NCI-H187 (cell line): ENCODE measurements at regions not wholly inside any gene's neighbourhood (a gene's known extent, or its start where the extent isn't known, plus 50 kb on each side); places are given as distances from the start of the nearest gene placed in this dataset.
"Not testable (repeated sequence)": the region's sequence is repeated elsewhere in the genome, so short reads cannot be mapped to it uniquely, and the experiment has no call there.

ENCODE experiments used
- DNase-seq, 2 experiments: peaks; one replicate each; lab custom pipeline; 2025; lab: John Stamatoyannopoulos, UW

DNA sequence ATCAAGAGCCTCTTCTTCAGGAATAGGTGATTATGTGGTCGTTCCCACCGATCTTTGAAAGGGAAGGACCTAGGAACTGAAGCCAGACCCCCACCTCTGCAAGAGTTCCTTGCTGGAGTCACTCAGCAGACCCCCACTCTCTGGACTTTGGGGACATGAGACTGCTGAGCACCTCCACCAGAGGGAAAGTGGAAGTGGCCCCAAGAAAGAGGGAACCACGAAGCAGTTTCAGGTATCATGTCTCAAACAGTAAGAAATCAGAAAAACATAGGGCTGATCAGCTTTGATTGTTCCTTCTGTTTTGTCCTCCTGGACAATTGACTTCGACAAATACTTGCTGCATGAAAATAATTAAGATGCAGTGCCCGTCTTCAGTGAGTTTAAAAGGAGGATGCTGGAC is 84.2 kb upstream of the ADORA2B start:
- DNase-seq = not testable (repeated sequence)

DNA sequence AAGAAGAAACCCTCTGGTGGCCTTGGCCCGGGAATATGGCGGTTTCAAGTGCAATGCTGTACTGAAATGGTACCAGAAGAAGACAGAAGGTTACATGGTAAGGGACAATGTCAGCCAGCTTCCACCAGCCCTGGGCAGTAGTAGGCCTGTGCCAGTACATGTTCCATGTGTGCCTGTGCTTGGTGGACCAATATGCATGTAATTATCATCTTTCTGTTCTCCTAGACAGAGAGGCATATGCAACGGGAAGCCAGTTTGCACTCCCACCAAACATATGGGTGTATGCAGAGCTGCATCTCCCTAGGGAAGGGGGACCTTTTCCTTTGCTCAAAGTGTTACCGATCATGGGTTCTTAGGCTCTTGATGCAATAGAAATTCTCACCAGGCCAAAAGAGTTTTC is 80.9 kb upstream of the ADORA2B start:
- DNase-seq = not testable (repeated sequence)

DNA sequence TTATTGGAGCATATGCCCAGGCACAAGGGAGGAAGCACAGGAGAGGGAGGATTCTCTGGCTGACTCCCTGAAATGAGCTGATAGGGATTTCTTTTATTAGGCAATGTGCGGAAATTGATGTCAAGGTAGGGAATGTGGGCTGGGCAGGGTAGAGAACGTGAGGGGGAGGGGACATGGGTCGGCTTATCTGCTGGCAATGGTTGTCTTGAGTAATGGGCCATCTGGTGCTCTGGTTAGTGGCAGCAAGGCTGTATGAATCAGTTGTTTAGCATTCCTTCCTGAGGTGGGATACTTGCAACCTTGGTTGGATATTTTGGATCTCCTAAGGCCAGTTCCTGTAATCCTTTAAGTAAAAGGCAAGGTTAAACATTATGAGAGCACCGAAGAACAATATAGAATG is 80.5 kb upstream of the ADORA2B start:
- DNase-seq = not testable (repeated sequence)

DNA sequence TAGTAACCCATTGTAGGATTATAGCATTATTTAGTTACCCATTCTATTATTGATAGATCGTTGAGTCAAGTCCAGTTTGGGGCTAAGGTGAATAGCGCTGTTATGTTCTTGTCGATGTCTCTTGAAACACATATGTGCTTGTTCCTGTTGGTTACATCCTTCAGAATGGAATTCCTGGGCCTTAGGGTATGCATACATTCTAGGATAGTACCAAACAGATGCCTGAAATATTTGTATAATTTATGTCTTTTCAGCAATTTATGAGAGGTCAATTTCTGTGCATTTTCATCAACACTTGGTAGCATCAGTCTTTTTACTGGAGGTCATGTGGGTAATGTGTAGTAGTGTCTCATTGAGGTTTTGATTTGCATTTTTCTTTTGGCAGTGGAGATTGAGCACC is 78.9 kb upstream of the ADORA2B start:
- not testable (repeated sequence) for DNase-seq

DNA sequence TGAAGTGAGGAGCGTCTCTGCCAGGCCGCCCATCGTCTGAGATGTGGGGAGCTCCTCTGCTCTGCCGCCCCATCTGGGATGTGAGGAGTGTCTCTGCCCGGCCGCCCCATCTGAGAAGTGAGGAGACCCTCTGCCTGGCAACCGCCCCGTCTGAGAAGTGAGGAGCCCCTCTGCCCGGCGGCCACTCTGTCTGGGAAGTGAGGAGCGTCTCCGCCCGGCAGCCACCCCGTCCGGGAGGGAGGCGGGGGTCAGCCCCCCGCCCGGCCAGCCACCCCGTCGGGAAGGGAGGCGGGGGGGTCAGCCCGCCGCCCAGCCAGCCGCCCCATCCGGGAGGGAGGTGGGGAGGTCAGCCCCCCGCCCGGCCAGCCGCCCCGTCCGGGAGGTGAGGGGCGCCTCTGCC is 77.6 kb upstream of the ADORA2B start:
- not testable (repeated sequence) for DNase-seq

DNA sequence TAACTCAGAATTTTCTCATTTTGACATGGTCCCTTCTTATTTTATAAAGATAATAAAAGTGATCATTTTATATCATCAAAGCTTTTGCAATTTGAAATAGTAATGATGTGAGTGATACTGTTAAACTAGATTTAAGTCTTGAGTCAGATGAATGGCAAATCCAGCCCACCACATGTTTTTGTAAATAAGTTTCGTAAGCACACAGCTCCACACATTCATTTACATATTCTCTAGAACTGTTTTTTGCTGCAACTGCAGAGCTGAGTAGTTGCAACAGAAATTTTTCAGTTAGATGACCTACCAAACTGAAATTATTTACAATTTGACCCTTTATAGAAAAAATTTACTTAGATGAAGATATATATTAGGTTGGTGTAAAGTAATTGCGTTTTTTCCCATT is 75.1 kb upstream of the ADORA2B start:
- not testable (repeated sequence) for DNase-seq

DNA sequence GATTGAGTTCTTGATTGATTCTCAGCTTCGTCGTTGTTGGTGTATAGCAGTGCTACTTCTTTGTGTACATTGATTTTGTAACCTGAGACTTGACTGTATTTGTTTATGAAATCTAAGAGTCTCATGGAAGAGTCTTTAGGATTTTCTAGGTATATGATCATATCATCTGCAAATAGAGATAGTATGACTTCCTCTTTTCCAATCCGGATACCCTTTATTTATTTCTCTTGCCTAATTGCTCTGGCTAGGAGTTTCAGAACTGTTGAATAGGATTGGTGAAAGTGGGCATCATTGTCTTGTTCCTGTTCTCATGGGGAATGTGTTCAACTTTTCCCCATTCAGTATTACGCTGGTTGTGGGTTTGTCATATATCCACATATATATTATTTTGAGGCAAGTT is 72.3 kb upstream of the ADORA2B start:
- DNase-seq = not testable (repeated sequence)

DNA sequence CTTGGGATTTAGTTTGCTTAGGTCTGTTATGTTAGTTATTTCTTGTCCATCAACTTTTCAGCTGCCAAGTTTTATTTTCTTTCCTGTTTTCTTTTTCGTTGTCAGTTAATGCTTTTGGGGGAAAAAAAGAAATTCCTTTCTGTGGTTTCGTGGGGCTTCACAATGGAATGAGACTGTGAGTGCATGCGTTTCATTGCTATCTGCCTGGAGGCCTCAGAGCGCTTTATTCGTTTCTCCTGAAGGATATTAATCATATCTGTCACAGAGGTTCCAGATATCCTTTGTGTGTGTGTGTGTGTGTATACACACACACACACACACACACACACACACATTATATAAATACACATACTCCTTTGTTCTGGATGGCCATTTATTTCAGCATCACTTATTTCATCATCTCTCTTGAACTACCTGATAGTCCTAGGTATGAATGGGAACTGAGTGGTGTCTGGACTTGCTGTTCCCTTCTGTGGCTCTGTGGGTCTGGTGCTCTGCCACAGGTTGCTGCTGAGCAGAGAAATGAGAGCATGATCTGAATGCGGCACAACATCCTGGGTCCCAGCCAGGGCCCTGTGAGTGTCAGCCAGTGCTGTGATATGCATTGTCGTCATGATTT is 66.9 kb upstream of the ADORA2B start:
- DNase-seq = not testable (repeated sequence)

DNA sequence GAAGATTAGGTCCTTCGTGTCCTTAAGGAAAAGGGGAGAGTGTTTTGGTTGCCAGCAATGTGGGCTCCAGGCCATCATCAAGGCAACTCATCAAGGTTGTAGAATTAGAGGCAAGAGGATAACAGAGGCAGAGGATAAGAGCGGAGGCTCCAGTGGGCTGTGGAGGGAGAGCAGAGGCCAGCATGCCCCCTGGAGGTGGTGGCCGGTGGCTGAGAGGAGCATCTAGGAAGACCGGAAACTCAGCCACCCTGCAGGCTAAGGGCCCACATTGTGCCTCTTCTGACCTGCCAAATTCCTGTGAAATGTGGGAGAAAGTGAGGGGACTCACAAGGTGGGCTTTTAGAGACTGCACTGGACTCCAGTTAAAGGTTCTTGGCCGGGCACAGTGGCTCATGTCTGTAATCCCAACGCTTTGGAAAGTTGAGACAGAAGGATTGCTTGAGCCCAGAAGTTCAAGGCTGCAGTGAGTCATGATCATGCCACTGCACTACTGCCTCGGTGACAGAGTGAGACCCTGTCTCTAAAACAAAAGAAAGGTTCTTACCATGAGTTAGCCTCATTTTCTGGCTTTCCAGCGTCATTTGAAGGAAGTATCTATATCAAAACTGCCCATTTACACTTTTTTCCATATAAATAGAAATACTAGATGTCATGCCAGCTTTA is 62.7 kb upstream of the ADORA2B start:
- no peak for DNase-seq

DNA sequence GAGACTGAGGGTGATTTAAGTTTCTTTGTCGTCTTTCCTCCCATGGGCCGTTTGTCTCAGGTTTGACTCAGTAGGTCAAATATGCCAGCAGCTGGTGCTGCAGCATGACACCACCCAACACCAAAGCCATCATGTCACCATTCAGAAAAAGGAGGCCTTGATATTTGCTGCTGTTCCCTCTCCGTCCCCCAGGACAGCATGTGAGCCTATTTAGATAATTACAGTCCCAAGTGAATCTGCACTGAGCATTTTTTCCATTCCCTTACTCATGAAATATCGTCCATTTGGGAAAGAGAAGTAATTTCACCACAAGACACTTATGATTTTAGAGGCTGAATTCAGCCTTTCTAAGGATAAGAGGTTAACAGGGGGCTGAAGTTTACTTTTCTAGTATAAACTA is 62.2 kb upstream of the ADORA2B start:
- DNase-seq = no peak

DNA sequence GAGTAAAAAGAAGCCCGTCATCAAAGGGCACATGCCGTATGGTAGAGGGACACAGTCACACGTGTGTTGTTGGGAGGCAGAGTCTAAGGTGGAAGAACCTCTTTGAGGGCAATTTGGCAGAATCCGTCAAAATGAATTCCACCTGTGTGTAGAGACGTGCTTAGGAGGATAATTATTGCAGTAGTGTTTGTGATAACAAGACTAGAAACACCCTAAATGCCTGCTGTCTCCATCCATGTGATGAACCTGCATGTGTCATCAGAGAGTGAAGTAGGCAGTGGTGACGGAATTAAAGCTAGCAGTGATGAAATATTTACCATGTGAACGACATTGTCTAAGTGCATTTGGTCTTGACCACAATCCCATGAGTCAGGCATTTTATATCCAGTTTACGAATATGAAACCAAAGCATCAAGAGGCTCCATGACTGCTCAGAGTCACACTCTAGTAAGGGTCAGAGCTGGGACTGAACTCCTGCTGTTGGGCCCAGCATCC is 61.3 kb upstream of the ADORA2B start:
- no peak for DNase-seq

DNA sequence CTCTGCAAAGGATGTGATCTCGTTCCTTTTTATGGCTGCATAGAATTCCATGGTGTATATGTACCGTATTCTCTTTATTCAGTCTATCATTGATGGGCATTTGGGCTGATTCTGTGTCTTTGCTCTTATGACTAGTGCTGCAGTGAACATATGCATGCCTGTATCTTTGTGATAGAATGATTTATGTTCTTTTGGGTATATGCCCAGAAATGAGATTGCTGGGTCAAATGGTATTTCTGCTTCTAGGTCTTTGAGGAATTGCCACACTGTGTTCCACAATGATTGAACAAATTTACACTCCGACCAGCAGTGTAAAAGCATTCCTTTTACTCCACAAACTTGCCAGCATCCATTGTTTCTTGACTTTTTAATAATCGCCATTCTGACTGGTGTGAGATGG is 60.2 kb upstream of the ADORA2B start:
- DNase-seq = no peak

DNA sequence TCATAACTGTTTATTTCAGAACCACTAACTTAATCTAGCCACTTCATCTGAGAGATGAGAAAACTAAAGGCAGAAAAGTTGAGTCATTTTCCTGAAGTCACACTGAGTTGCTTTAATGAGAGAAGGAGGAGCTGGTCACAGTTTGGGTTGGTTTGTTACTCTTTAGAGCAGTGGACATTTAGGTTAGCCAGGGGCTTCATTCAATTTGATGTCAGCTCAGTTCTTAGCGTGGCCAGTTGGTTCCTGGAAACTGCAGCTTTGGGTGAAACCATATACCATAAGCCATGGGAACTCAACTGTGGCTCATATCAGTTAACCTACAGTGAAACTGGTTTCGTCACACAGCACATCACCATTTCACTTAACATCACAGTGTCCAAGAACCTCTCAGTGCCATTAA is 59.2 kb upstream of the ADORA2B start:
- no peak for DNase-seq

DNA sequence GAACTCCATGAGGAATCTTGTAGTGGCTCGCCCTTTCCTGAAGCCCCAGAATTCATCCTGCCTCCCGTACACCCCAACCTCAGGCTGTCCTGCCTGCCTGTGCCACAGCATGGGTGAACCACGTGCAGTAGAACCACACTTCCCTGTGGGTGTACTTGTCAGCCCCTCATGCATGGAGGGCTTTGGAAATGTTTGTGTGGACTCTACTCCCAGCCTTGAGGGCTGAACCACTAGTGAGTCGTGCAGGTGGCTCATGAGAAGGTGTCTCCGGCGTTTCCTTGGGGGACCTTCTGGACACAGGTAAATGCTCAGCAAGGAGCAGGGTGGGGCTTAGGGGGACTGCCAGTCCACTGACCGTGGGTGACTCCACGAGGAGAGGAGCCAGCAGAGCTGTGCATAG is 58.7 kb upstream of the ADORA2B start:
- no peak for DNase-seq

DNA sequence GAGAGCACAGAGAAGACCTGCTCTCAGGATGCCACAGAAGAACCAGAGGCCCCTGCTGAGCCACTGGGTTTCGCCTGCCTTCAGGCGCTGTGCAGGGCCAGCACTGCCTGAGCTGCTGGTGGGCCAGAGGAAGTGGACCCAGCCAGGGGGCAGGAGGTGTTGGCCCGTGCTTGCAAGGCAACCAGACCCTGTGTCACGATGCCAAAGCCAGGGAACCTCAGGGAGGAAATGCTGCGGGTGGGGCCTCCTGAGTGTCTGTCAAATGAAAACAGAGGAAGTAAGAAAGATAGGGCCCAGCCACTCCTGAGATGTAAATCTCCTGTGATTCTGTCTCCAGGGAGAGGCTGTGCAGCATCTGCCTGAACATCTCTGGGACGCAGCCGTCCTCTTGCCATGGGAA is 58.1 kb upstream of the ADORA2B start:
- DNase-seq = no peak

DNA sequence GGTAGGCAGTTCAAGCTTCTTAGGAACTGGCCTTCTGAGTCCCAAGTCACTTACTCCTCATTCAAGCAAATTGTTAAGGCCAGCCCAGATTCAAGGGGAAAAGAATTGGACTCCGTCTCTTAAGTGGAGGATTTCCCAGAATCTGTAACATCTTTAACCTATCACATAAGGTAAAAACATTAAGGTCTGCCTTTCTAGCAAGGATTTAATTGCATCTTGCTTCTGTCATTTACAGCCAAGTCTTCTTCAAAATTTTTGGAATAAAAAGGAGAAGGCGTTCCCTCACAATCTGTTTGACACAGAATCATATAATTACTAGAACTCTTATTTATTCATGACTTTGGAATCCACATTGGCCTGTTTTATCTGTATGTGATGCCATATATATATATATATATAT is 56.5 kb upstream of the ADORA2B start:
- no peak for DNase-seq

DNA sequence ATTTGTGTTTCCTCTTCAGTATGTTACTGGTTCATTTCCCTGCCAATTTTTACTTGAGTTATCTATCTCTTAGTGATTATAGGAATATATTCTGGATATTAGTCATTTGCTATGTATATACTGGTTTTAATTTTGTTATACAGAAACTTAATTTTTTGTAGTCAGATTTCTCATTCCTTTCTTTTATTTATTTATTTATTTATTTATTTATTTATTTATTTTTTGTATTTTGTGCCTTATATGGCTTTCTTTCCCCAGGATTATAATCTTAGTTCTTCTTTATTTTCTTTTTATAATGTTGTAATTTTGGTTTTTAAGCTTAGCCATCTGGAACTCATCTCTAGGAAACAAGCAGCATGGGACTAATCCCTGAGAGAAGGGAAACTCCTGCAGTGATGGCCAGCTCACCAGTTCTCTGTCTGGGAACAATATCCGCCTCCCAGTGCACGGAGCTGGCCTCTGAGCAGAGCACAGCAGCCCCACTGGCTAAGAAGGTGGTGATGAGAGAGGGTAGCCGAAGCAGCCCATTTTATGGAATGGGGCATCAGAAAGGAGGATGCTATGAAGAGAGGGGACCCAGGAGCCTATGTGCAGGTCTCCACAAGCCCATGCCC is 54.5 kb upstream of the ADORA2B start:
- no peak for DNase-seq

DNA sequence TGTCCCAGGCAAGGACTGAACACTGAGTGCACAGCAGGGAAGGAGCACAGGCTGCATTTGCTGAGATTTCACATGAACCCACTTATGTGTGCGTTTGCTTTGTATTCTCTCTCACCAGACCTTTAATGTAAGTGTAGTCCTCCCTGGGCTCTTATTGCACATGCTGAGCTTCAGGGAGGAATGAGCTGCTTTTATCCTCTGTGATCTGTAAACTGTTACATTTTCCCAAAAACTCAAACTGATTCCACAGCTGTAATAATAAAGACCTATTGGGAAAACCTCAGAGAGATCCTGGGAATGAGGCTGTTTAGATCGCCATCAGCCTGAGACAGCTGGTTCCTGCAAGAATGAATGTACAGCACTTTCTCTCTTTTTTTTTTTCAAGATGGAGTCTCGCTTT is 53.6 kb upstream of the ADORA2B start:
- no peak for DNase-seq

DNA sequence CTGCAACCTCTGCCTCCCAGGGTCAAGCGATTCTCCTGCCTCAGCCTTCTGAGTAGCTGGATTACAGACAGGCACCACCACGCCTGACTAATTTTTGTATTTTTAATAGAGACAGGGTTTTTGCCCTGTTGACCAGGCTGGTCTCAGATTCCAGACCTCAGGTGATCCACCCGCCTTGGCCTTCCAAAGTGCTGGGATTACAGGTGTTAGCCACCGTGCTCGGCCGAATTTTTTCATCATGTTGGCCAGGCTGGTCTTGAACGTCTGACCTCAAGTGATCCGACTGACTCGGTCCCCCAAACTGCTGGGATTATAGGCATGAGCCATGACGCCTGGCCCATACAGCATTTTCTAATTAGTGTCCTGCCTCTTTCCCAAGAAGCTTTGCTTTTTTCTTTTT is 52.7 kb upstream of the ADORA2B start:
- no peak for DNase-seq

DNA sequence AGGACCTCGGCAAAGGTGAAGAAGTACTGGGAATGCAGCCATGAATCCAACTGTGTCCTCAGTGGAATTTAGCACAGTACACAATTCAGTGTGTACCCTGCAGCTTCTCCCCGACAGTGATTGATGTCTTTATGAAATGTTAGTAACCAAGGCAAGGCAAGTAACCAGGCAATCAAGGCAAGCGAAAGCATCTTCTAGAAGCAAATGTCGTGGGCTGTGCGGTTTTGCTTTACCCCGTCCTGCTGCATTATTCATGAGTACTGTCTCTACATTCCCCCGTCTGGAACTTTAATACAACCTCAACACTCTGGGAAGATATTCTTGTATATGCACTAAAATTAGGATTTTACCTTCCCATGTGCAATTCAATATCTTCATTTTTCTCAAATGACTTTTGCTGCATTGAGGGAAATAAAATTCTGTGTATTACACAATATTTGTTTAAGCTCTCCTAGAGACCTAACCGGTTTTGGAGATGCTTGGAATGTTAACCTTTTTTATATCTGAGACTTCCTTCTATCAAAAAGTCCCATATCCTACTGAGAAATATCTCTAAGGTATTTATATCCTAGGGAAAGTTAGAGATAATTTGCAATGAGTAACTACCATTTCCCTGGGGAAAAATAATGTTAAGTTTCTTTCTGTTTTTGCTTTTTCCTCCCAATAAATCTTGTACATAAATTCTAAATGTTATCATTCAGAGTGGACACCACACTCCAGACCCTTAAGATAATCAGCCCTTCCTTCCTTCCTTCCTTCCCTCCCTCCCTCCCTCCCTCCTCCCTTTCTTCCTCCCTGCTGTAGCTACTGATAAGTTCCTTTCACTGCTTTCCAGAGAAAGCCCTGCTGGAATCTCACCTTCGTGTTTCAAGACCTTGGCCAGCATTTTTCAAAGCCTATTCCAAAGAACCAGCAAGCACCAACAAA is 51.9 kb upstream of the ADORA2B start:
- no peak for DNase-seq

DNA sequence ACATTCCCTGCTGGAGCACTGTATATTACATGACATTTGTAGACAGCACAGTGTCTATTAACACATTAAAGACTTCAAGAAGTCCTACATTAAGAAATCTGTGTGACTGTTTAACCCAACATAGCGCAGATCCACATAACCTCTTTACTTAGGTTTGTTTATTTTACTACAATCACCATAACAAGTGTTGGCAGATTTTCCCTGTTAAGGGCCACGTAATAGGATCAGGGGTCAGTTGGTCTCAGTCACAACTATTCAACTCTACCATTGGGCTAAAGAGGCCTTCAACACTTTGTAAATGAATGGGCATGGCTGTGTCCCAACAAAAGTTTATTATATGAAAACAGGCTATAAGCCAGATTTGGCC is 51.3 kb upstream of the ADORA2B start:
- no peak for DNase-seq

DNA sequence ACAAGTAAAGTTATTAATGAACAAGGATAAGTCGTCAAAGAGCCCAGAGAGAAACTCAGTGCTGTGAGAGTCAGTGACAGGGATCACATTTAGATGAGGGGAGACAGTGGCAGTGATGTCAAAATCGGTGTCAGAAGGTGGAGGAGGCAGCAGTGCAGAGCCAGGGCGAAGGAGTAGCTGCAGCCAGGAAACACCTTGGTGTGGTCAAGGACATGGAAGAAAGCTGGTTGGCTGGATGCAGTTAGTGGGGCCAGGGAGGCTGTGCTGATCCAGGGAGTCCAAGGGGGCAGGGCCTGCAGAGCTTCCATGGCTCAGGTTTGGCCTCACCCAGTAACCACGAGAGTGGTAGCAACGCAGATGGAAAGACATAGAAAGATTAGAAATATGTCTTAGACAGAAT is 50.7 kb upstream of the ADORA2B start:
- DNase-seq = no peak
